ENCODE measurements at regions not wholly inside any gene's neighbourhood (a gene's known extent, or its start where the extent isn't known, plus 50 kb on each side); places are given as distances from the start of the nearest gene placed in this dataset.

DNA sequence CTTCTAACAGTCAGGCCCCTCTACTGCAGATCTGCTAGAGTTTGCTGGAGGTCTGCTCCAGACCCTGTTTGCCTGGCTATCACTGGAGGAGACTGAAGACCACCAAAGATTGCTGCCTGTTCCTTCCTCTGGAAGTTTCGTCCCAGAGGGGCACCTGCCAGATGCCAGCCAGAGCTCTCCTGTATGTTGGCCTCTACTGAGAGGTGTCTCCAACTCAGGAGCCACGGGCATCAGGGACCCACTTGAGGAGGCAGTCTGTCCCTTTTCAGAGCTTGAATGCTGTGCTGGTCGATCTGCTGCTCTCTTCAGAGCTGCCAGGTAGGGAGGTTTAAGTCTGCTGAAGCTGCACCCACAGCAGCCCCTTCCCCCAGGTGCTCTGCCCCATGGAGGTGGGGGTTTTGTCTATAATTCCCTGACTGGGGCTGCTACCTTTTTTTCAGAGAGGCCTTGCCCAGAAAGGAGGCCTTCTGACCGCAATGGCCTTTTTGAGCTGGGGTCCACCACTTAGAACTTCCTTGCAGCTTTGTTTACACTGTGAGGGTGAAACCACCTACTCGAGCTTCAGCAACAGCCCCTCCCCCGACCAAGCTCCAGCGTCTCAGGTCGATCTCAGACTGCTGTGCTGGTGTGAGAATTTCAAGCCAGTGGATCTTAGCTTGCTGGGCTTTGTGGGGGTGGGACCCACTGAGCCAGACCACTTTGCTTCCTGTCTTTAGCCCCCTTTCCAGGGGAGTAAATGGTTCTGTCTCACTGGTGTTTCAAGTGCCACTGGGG, 566.0 kb downstream of the NR4A2 start:
- in situ Hi-C loops (cut with HindIII; ENCODE audit: low sequenced_read_pairs) = no loop called here
- no peak for DNase-seq (ENCODE audit: low read depth)
- no peak overlapping the region for H3K4me3 ChIP-seq (ENCODE audit: low read depth, low read length)
- TF ChIP-seq, protein P1, sequence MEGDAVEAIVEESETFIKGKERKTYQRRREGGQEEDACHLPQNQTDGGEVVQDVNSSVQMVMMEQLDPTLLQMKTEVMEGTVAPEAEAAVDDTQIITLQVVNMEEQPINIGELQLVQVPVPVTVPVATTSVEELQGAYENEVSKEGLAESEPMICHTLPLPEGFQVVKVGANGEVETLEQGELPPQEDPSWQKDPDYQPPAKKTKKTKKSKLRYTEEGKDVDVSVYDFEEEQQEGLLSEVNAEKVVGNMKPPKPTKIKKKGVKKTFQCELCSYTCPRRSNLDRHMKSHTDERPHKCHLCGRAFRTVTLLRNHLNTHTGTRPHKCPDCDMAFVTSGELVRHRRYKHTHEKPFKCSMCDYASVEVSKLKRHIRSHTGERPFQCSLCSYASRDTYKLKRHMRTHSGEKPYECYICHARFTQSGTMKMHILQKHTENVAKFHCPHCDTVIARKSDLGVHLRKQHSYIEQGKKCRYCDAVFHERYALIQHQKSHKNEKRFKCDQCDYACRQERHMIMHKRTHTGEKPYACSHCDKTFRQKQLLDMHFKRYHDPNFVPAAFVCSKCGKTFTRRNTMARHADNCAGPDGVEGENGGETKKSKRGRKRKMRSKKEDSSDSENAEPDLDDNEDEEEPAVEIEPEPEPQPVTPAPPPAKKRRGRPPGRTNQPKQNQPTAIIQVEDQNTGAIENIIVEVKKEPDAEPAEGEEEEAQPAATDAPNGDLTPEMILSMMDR (IDR thresholded peaks at IDR 0.05; ENCODE audit: low read depth, low read length, missing control alignments) = no peak

DNA sequence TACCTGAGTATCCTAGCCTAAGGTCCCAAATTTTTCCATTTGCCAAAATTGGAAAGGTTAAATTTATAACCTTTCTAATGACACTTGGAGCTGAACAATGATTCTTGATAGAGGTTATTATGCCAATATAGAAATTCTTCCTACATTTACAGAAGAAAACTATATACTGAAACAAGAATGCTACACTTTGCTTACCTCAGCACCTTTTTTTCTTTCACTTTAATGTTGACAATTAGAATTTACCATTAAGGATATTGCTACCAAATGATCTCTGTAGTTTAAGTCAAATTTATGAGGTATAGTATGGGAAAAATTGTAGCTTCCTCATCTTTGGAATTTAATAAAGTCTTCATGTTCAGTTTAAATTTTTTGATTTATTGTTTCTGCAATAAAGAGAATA, 577.0 kb downstream of the NR4A2 start:
- H3K4me3 ChIP-seq (ENCODE audit: low read depth, low read length) = no peak overlapping the region
- in situ Hi-C loops (cut with HindIII; ENCODE audit: low sequenced_read_pairs) = no loop called here
- TF ChIP-seq, protein P1 (IDR thresholded peaks at IDR 0.05; ENCODE audit: low read depth, low read length, missing control alignments) = no peak

DNA sequence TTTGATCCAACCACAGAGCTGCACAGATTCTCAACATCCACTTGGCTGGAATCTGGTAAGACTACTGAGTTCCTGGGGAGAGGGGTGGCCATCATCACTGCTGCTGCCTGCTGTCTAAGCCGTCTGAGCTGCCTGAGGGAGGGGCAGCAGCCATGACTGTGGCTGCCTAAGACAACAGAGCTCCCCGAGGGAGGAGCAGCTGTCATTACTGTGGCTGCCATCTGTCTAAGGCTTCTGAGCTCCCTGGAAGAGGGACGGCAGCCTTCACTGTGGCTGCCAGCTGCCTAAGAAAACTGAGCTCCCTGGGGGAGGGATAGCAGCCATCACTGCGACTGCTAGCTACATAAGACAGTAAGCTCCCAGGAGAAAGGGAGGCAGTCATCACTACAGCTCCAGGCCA, 584.4 kb downstream of the NR4A2 start:
- in situ Hi-C loops (cut with HindIII; ENCODE audit: low sequenced_read_pairs) = no loop called here
- no peak for DNase-seq (ENCODE audit: low read depth)
- no peak overlapping the region for H3K4me3 ChIP-seq (ENCODE audit: low read depth, low read length)
- TF ChIP-seq, protein P1 (IDR thresholded peaks at IDR 0.05; ENCODE audit: low read depth, low read length, missing control alignments) = no peak

More for the DNA sequence above, 577.0 kb downstream of the NR4A2 start:
- DNase-seq (ENCODE audit: low read depth) = no peak

GRCh38 chr2:155747531-155747930, 585.0 kb downstream of the NR4A2 start:
- H3K4me3 ChIP-seq (ENCODE audit: low read depth, low read length) = no peak overlapping the region
- TF ChIP-seq, protein P1 (IDR thresholded peaks at IDR 0.05; ENCODE audit: low read depth, low read length, missing control alignments) = no peak
- in situ Hi-C loops (cut with HindIII; ENCODE audit: low sequenced_read_pairs) = no loop called here
- DNase-seq (ENCODE audit: low read depth) = no peak

- in situ Hi-C loops (cut with HindIII; ENCODE audit: low sequenced_read_pairs) = no loop called here
- no peak overlapping the region for H3K4me3 ChIP-seq (ENCODE audit: low read depth, low read length)
- TF ChIP-seq, protein P1 (IDR thresholded peaks at IDR 0.05; ENCODE audit: low read depth, low read length, missing control alignments) = no peak
- DNase-seq (ENCODE audit: low read depth) = no peak
These were observed 599.2 kb downstream of the NR4A2 start for GRCh38 chr2:155733091-155733853.

- H3K4me3 ChIP-seq (ENCODE audit: low read depth, low read length) = no peak overlapping the region
- TF ChIP-seq, protein P1 (IDR thresholded peaks at IDR 0.05; ENCODE audit: low read depth, low read length, missing control alignments) = no peak
- in situ Hi-C loops (cut with HindIII; ENCODE audit: low sequenced_read_pairs) = no loop called here
- no peak for DNase-seq (ENCODE audit: low read depth)
These were observed 601.7 kb downstream of the NR4A2 start for GRCh38 chr2:155730804-155731203.

Measured in astrocyte of the cerebellum (primary cell).